Stimulated activated memory B cell treated with anti-CD40 and anti-IgM and Interleukin-4, amounts not matched to agents 10 μg/mL and 1 μg/mL and 100 μg/mL, for 72 hours (primary cell): ENCODE measurements at regions not wholly inside any gene's neighbourhood (a gene's known extent, or its start where the extent isn't known, plus 50 kb on each side); places are given as distances from the start of the nearest gene placed in this dataset.
A peak's percentile ranks its signal among the peaks of the same experiment; 100 is the strongest.
"Not testable (repeated sequence)": the region's sequence is repeated elsewhere in the genome, so short reads cannot be mapped to it uniquely, and the experiment has no call there.

ENCODE experiments used
- ATAC-seq: fragments of 150-1000 bp; cut with Tn5 transposase; 2 replicates; pipeline ENCODE4 v1.10.0; 2021
- H3K27ac Mint-ChIP-seq: one replicate; pipeline ENCODE4 v1.8.0; 2022; ENCODE audit warnings: mild to moderate bottlenecking, mixed read lengths
- H3K27me3 Mint-ChIP-seq: one replicate; pipeline ENCODE4 v1.8.0; 2022; ENCODE audit warnings: mixed read lengths
- H3K36me3 Mint-ChIP-seq: one replicate; pipeline ENCODE4 v1.8.0; 2022; ENCODE audit warnings: mixed read lengths
- H3K4me1 Mint-ChIP-seq: one replicate; pipeline ENCODE4 v1.8.0; 2022; ENCODE audit warnings: mixed read lengths
- H3K4me3 Mint-ChIP-seq: one replicate; pipeline ENCODE4 v1.8.0; 2022; ENCODE audit warnings: mild to moderate bottlenecking, moderate library complexity, mixed read lengths
- H3K9me3 Mint-ChIP-seq: one replicate; pipeline ENCODE4 v1.8.0; 2022; ENCODE audit warnings: mixed read lengths

DNA sequence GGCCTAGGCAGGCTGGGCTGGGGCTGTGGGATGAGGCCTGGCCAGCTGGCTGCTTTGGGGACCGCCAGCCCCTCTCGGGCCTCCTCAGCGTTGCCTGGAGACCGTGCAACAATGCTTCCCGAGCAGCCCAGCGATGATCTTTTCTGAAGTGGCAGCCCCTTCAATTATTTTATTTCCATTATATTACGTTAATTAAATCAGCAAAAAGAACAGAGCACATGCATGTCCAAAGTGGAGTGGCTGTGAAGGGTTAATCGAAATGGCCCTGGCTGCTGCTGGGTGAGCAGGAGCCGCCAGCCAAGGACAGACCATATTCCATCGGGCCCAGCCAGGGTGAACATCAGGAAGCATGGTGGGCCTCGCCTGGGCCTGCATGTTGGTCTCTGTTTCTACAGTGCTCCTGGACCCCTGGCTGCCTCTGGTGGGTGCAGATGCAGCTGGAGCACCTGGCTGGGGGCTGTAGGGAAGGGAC is 245.5 kb downstream of the MYCN start:
- H3K36me3 Mint-ChIP-seq = no peaks in the 10 kb centered on the region
- peaks cover 10% of the 10 kb centered on the region for H3K27me3 Mint-ChIP-seq
- no peaks in the 10 kb centered on the region for H3K4me1 Mint-ChIP-seq
- H3K4me3 Mint-ChIP-seq = no peak overlapping the region
- no peaks in the 10 kb centered on the region for H3K9me3 Mint-ChIP-seq
- H3K27ac Mint-ChIP-seq = no peak overlapping the region
- no peak for ATAC-seq

DNA sequence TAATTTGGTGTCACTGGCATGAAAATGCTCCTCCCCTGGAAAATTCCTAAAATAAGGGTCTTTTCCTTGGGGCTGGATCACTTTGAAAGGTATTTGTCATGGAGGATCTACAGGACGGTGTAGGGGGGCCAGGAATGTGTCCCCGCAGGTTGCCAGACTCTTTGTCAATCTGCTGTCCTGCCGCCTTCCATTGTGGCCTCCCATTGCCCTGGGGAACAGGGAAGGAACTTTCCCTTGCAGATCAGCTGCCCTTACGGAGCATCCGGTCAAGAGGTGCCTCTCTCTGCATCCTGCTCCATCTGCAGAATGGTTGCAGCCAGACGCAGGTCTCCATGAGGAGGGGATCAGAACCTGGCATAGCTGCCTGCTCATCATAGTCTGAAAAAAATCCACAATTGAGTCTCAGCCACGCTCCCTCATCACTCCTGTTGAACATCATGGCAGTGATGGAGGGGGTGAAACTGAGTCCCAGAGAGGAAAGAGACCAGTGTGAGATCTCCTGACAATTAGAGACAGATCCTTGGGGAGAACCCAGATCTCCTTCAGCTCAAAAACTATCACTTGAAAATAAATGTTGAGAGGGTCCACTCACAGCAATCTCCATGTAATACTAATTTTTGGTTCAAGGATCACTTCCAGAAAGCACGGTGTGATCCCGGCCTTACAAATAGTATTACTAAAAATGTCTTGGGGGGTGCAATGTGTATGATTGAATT is 244.8 kb downstream of the MYCN start:
- Mint-ChIP-seq H3K4me3 (no peak overlapping the region), H3K27me3 (peaks cover 15% of the 10 kb centered on the region), H3K9me3 (no peaks in the 10 kb centered on the region), H3K36me3 (no peaks in the 10 kb centered on the region), H3K4me1 (no peaks in the 10 kb centered on the region), H3K27ac (no peak overlapping the region)
- no peak for ATAC-seq

DNA sequence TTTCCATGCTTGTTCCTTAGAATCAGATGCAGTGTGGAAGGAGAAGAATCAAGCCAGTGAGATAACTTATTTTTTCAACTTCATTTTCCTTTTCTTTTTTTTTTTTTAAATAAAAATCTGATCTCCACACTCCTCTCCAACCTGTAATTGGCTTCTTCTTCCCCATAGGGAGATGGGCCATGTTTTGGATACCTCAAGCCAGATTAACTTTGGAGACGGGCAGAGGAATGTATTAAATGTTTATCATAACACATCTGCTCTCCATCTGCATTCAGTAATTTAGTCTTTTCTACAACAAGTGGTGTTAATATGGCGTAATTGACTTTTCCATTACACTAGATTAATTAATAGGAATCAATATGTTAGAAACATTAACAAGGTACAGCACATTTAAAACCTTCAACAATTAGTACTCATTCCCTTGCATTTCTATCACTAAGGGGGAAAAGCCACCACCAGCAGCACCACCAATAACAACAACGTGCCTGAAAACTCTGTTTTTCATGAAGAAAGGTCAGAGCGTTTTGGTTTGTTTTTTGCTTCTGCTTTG is 244.1 kb downstream of the MYCN start:
- ATAC-seq = no peak
- Mint-ChIP-seq H3K36me3 (no peaks in the 10 kb centered on the region), H3K9me3 (no peaks in the 10 kb centered on the region), H3K27me3 (peaks cover 22% of the 10 kb centered on the region), H3K4me1 (no peaks in the 10 kb centered on the region), H3K27ac (no peak overlapping the region), H3K4me3 (no peak overlapping the region)

DNA sequence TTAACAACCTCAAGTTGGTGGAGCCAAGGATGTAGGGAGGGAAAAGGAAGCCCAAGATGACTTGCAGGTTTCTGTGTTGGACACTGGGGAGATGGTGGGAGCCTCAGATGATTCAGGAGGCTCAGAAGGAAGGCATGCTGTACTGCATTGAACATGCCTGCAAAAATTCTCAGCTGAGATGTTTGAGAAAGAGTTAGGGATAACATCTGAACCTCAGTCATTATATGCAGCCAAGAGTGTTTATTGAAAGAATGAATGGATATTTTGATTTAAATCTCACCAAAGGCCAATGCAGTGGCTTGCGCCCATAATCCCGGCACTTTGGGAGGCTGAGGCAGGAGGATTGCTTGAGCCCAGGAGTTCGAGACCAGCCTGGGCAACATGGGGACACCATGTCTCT is 243.0 kb downstream of the MYCN start:
- no peak for ATAC-seq
- Mint-ChIP-seq H3K4me3 (no peak overlapping the region), H3K36me3 (no peaks in the 10 kb centered on the region), H3K27ac (no peak overlapping the region), H3K9me3 (no peaks in the 10 kb centered on the region), H3K27me3 (peaks cover 23% of the 10 kb centered on the region), H3K4me1 (no peaks in the 10 kb centered on the region)

DNA sequence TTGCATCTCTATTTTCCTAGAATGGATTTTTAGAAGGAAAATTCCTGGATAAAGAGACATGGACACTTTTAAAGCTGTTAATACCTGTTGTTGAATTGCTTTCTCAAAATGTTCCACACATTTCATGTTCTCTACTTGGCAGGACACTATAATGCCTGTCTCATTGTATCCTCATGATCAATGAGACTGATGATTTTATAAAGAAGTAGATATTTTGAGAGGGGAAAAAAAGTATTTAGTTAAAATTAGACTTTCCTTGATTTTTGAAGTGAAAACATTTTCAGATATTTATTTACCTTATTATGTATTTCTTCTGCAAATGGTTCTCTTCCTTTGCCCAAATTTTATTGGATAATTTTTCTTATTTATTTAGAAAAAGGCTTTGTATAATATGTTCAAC is 242.5 kb downstream of the MYCN start:
- Mint-ChIP-seq H3K27me3 (peaks cover 23% of the 10 kb centered on the region), H3K27ac (no peak overlapping the region), H3K36me3 (no peaks in the 10 kb centered on the region), H3K4me1 (no peaks in the 10 kb centered on the region), H3K9me3 (no peaks in the 10 kb centered on the region), H3K4me3 (no peak overlapping the region)
- ATAC-seq = no peak

DNA sequence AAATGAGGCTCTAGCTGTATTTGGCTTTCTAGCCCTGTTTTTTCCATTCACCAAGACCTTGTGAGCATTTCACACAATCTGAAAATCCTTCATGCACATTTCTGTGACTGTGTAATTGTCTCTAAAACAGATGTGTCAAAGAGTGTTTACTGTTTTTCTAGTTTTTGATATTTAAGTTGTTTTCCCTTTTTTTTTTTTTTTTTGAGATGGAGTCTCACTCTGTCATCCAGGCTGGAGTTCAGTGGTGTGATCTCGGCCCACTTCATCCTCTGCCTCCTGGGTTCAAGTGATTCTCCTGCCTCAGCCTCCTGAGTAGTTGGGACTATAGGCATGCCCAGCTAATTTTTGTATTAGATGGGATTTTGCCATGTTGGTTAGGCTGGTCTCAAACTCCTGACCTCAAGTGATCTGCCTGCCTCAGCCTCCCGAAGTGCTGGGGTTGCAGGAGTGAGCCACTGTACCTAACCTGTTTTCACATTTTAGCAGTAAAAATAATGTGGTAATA is 242.0 kb downstream of the MYCN start:
- ATAC-seq, H3K4me3 Mint-ChIP-seq, H3K4me1 Mint-ChIP-seq, H3K36me3 Mint-ChIP-seq, H3K9me3 Mint-ChIP-seq, H3K27ac Mint-ChIP-seq: not testable (repeated sequence)
- H3K27me3 Mint-ChIP-seq = peaks cover 23% of the 10 kb centered on the region

DNA sequence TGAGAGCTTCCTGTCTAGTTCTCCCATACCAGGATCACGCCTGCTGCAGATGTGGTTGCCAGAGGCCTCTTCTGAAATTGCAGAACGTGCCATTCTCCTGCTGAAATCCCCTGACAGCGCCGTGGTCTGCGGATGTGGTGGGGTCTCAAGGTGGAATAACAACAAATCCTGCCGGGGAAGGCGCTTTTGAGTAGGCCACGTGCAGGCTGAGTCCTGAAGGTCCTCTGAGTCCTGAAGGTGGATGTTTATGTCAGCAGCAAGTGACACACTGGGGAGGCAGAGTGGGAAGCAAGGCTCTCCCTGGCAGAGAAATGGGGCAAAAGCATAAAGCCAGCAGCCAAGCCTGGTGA is 241.4 kb downstream of the MYCN start:
- Mint-ChIP-seq H3K36me3 (no peaks in the 10 kb centered on the region), H3K4me1 (no peaks in the 10 kb centered on the region), H3K27me3 (peaks cover 23% of the 10 kb centered on the region), H3K9me3 (no peaks in the 10 kb centered on the region), H3K27ac (no peak overlapping the region), H3K4me3 (no peak overlapping the region)
- ATAC-seq = no peak

DNA sequence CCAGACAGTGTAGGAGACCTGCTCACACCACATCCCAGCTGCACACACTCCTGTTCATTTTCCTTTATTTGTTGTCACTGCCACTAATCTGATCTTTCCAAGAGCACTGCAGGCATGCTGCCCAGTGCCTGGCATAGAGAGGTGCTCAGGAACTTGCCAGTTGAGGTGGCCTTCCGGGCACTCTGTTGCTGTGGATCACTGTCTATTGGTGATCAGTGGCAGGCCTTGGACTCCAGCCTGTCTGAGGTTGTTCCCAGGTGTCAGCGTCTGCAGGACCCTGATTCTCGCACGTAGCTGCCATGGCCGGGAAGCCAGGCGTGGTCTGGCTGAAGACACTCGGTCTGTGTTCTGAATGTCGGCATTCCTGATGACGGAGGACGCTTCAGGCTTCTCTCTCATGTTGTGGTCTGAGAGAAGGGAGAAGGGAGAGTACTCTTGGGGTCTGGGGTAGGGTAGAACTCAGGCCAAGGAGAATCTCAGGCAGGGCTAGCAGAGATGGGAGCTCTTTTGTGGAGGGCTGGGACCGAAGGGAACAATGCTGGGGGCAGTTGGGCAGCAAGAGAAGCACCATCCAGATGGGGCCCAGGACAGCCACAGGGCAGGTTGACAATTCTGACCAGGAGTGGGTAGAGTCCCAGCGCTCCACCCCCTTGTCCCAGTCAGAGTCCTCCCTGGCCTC is 240.9 kb downstream of the MYCN start:
- Mint-ChIP-seq H3K9me3 (no peaks in the 10 kb centered on the region), H3K36me3 (no peaks in the 10 kb centered on the region)
- peak; percentile 18 for ATAC-seq

DNA sequence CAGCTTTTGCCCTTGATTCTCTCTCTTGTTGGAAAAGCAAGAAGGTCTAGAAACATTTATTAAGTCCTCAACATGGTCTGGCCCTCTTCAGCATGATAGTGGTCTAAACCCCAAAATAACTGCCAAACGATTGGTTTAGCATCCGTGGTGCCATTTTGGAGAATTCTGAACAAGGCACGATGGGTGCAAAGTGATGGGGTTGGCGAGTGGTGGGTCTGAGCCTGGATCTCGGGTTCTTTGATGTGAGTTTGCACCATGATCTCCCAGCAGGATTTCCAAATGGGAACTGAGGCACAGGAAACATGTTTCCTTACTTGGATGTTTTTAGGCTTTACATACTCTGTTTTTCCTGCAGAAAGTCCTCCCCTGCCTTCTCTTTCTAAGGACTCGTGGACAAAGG is 240.3 kb downstream of the MYCN start:
- Mint-ChIP-seq H3K4me3 (no peak overlapping the region), H3K9me3 (no peaks in the 10 kb centered on the region), H3K27ac (no peak overlapping the region), H3K4me1 (no peaks in the 10 kb centered on the region), H3K27me3 (peaks cover 23% of the 10 kb centered on the region), H3K36me3 (no peaks in the 10 kb centered on the region)
- no peak for ATAC-seq

More for the DNA sequence above, 240.9 kb downstream of the MYCN start:
- H3K4me3 Mint-ChIP-seq = no peak overlapping the region
- H3K4me1 Mint-ChIP-seq = no peaks in the 10 kb centered on the region
- H3K27ac Mint-ChIP-seq = no peak overlapping the region
- H3K27me3 Mint-ChIP-seq = peaks cover 23% of the 10 kb centered on the region

DNA sequence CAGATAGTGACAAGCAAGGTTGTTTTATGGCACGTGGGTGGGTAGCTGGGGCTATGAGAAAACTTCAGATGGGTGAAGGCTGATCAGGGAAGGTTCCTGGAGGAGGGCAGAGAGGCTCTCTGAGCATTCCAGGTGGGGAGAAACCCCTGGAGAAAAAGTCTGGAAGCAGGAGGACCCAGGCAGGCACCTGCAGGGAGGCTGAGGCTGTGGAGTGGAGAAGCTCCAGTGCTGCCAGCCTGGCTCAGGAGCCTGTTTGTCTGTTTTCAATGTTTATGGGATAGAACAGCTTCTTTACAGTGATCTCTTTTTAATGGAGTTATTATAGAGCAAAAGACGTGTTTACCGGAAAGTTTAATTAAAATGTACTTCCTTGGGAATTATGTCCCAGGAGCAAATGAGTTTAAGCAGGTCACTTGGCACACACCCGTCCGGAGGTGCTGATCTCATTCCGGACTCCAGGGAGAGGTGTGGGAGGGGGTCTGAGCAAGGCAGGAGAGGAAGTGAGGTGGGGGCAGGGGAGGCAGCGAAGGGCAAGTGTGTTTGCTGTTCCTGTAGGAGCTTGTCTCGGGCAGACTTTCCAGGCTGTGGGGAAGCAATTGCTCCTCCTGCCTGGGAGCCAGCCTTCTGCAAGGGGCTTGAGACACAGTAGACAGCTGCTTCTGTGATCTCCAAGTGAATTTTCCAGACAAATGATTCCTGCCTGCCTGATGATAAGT is 239.5 kb downstream of the MYCN start:
- H3K9me3 Mint-ChIP-seq = no peaks in the 10 kb centered on the region
- H3K4me3 Mint-ChIP-seq = no peak overlapping the region
- no peak for ATAC-seq
- no peaks in the 10 kb centered on the region for H3K4me1 Mint-ChIP-seq
- H3K27ac Mint-ChIP-seq = no peak overlapping the region
- H3K36me3 Mint-ChIP-seq = no peaks in the 10 kb centered on the region
- peaks cover 23% of the 10 kb centered on the region for H3K27me3 Mint-ChIP-seq

DNA sequence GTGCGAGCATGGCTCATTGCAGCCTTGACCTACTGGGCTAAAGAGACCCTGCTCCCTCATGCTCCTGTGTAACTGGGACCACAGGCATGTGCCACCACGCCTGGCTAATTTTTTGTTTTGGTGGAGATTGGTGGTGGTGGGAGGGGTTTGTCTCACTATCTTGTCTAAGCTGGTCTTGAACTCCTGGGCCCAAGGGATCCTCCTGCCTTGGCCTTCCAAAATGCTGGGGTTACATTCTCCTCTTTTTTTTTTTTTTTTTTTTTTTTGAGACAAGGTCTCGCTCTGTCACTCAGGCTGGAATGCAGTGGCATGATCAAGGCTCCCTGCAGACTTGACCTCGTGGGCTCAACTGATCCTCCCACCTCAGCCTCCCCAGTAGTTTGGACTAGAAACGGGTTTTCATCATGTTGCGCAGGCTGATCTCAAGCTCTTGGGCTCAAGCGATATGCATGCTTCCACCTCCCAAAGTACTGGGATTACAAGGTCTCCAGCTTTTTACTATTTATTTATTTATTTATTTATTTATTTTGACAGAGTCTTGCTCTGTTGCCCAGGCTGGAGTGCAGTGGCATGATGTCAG is 238.3 kb downstream of the MYCN start:
- H3K4me1 Mint-ChIP-seq = no peaks in the 10 kb centered on the region
- ATAC-seq = no peak
- H3K27me3 Mint-ChIP-seq = peaks cover 23% of the 10 kb centered on the region
- no peak overlapping the region for H3K4me3 Mint-ChIP-seq
- H3K9me3 Mint-ChIP-seq = no peaks in the 10 kb centered on the region
- H3K36me3 Mint-ChIP-seq = no peaks in the 10 kb centered on the region
- H3K27ac Mint-ChIP-seq = no peak overlapping the region

DNA sequence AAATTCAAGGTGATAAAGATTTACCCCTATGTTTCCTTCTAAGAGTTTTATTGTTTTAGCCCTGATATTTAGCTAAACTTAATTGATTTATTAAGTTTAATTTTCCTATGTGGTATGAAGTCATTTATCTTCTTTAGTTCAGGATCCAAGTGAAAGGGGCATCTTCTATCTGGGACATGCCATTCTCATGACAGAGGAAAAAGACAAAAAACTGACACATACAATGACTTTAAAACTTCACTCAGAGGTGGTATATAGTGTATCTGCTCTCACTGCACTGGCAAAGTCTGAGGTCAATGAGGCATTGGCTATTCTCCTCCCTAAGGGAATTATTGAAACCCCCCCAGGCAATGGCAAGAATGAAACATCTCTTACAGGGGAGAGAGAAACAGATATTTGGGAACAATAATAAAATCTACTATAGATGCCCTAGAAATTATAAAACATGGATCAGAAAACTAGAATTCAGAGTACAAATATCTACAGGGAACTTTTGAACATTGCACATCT is 237.4 kb downstream of the MYCN start:
- peaks cover 23% of the 10 kb centered on the region for H3K27me3 Mint-ChIP-seq
- no peaks in the 10 kb centered on the region for H3K36me3 Mint-ChIP-seq
- H3K9me3 Mint-ChIP-seq = no peaks in the 10 kb centered on the region
- no peak overlapping the region for H3K27ac Mint-ChIP-seq
- no peaks in the 10 kb centered on the region for H3K4me1 Mint-ChIP-seq
- no peak for ATAC-seq
- H3K4me3 Mint-ChIP-seq = no peak overlapping the region

DNA sequence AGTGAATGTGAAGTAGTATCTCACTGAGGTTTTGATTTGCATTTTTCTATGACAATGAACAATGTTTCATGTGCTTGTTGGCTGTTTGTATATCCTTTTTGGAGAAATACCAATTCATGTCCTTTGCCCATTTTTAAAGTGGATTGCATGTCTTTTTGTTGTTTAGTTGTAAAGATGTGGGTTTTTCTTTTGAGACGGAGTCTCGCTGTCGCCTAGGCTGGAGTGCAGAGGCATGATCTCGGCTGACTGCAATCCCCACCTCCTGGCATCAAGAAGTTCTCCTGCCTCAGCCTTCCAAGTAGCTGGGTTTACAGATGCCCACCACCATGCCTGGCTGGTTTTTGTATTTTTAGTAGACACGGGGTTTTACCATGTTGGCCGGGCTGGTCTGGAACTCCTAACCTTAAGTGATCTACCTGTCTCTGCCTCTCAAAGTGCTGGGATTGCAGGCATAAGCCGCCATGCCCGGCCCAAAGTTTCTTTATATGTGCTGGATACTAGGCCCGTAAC is 236.7 kb downstream of the MYCN start:
- Mint-ChIP-seq H3K9me3 (no peaks in the 10 kb centered on the region), H3K36me3 (no peaks in the 10 kb centered on the region), H3K27me3 (peaks cover 23% of the 10 kb centered on the region), H3K4me3 (no peak overlapping the region), H3K4me1 (no peaks in the 10 kb centered on the region), H3K27ac (no peak overlapping the region)
- no peak for ATAC-seq

DNA sequence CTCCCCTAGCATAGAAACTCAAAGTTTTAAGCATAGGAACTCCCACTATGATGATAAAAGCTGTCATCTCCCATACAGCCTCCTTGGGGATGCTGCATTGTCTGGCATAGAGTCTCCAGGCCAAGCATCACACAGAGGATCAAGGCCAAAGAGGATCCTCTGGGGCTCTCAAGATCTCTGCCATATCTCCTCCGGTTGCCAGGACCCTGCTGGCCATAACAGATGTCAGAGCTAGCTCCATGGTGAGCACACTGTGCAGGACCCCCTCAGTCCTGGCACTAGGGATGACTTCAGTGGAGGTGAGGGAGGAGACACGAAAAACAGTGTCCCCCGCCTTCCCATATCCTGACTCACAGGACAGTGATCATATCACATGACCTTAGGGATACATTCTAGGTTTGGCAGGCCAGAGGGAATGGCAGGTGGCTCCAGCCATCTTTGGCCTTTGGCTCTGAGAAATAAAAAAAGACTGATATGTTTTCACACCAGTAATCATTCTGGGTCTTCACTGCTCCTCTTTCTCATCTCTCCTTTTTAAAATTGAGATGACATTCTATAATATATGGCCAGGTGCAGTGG is 235.0 kb downstream of the MYCN start:
- H3K4me3 Mint-ChIP-seq = no peak overlapping the region
- no peaks in the 10 kb centered on the region for H3K9me3 Mint-ChIP-seq
- no peaks in the 10 kb centered on the region for H3K4me1 Mint-ChIP-seq
- H3K36me3 Mint-ChIP-seq = no peaks in the 10 kb centered on the region
- H3K27me3 Mint-ChIP-seq = peaks cover 10% of the 10 kb centered on the region
- H3K27ac Mint-ChIP-seq = no peak overlapping the region
- ATAC-seq = no peak

DNA sequence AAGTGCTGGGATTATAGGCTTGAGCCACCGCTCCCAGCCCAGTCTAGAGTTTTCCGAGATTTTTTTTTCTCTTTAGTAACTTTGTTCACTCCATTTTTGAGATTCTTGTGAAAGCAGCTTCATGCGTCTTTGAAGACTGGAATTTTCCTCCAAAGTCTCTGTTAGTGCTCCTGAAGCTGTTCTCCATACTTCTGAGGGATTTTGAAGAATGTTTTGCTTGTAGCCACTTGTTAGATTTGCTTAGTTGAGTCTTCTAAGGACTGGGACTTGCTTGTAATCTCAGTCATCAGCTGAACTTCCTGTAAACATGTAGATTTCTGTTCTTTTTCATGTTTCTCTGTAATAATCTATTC is 234.3 kb downstream of the MYCN start:
- Mint-ChIP-seq H3K27ac (no peak overlapping the region), H3K27me3 (peaks cover 4% of the 10 kb centered on the region), H3K4me3 (no peak overlapping the region), H3K36me3 (no peaks in the 10 kb centered on the region), H3K9me3 (no peaks in the 10 kb centered on the region), H3K4me1 (no peaks in the 10 kb centered on the region)
- ATAC-seq = no peak
